ENCODE measurements at regions not wholly inside any gene's neighbourhood (a gene's known extent, or its start where the extent isn't known, plus 50 kb on each side); places are given as distances from the start of the nearest gene placed in this dataset.

- TF ChIP-seq POLR2A (IDR thresholded peaks at IDR 0.05) (no peak), CTCF (IDR thresholded peaks at IDR 0.05) (no peak)
Measured at GRCh38 chr7:47210281-47210854, 371.5 kb downstream of the TNS3 start.
